ENCODE measurements at regions not wholly inside any gene's neighbourhood (a gene's known extent, or its start where the extent isn't known, plus 50 kb on each side); places are given as distances from the start of the nearest gene placed in this dataset.

GRCh38 chr3:30526031-30526430 is 80.4 kb upstream of the TGFBR2 start:
- H3K27ac ChIP-seq (ENCODE audit: insufficient read depth, low read length) = no peak overlapping the region
- H4K20me1 ChIP-seq (ENCODE audit: control insufficient read depth, extremely low read depth, insufficient read depth, low read length) = no peaks in the 10 kb centered on the region
- no peak overlapping the region for H3K4me3 ChIP-seq (replicated peaks in 1 of 4; ENCODE audit: control extremely low read depth in 1 of 4, insufficient read depth in 1 of 4, low read depth in 3 of 4, low read length in 4 of 4)
- H2AFZ ChIP-seq (ENCODE audit: low read length) = no peak overlapping the region
- H3K27me3 ChIP-seq (ENCODE audit: control insufficient read depth, insufficient read depth, low read length) = no peaks in the 10 kb centered on the region
- H3K36me3 ChIP-seq (ENCODE audit: control insufficient read depth, insufficient read depth, low read length) = no peaks in the 10 kb centered on the region
- H3K9me3 ChIP-seq (ENCODE audit: control insufficient read depth, insufficient read depth, low read depth, low read length) = no peaks in the 10 kb centered on the region
- no peaks in the 10 kb centered on the region for H3K4me1 ChIP-seq (ENCODE audit: control insufficient read depth, extremely low read depth, insufficient read depth, low read length)
- TF ChIP-seq, protein P1, sequence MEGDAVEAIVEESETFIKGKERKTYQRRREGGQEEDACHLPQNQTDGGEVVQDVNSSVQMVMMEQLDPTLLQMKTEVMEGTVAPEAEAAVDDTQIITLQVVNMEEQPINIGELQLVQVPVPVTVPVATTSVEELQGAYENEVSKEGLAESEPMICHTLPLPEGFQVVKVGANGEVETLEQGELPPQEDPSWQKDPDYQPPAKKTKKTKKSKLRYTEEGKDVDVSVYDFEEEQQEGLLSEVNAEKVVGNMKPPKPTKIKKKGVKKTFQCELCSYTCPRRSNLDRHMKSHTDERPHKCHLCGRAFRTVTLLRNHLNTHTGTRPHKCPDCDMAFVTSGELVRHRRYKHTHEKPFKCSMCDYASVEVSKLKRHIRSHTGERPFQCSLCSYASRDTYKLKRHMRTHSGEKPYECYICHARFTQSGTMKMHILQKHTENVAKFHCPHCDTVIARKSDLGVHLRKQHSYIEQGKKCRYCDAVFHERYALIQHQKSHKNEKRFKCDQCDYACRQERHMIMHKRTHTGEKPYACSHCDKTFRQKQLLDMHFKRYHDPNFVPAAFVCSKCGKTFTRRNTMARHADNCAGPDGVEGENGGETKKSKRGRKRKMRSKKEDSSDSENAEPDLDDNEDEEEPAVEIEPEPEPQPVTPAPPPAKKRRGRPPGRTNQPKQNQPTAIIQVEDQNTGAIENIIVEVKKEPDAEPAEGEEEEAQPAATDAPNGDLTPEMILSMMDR (conservative IDR thresholded peaks at IDR 0.05 in 1 of 2, IDR thresholded peaks at IDR 0.05 in 1 of 2; ENCODE audit: low read depth in 1 of 2, low read length in 2 of 2) = no peak
- TF ChIP-seq EZH2 (IDR thresholded peaks at IDR 0.05; ENCODE audit: low read length, missing control alignments) = no peak
- no peak overlapping the region for H3K9ac ChIP-seq (ENCODE audit: insufficient read depth, low read length)
- no peak overlapping the region for H3K4me2 ChIP-seq (ENCODE audit: extremely low read depth, insufficient read depth, low read length)
- DNase-seq (ENCODE audit: low read depth in 2 of 2) = no peak
- H3K79me2 ChIP-seq (ENCODE audit: control insufficient read depth, insufficient read depth, low read length) = no peaks in the 10 kb centered on the region

- Histone ChIP-seq H3K27me3 (ENCODE audit: control insufficient read depth, insufficient read depth, low read length) (no peaks in the 10 kb centered on the region), H3K36me3 (ENCODE audit: control insufficient read depth, insufficient read depth, low read length) (no peaks in the 10 kb centered on the region), H3K79me2 (ENCODE audit: control insufficient read depth, insufficient read depth, low read length) (no peaks in the 10 kb centered on the region), H4K20me1 (ENCODE audit: control insufficient read depth, extremely low read depth, insufficient read depth, low read length) (no peaks in the 10 kb centered on the region), H2AFZ (ENCODE audit: low read length) (no peak overlapping the region), H3K9me3 (ENCODE audit: control insufficient read depth, insufficient read depth, low read depth, low read length) (no peaks in the 10 kb centered on the region), H3K4me1 (ENCODE audit: control insufficient read depth, extremely low read depth, insufficient read depth, low read length) (no peaks in the 10 kb centered on the region), H3K4me3 (replicated peaks in 1 of 4; ENCODE audit: control extremely low read depth in 1 of 4, insufficient read depth in 1 of 4, low read depth in 3 of 4, low read length in 4 of 4) (no peak overlapping the region), H3K4me2 (ENCODE audit: extremely low read depth, insufficient read depth, low read length) (no peak overlapping the region), H3K9ac (ENCODE audit: insufficient read depth, low read length) (no peak overlapping the region), H3K27ac (ENCODE audit: insufficient read depth, low read length) (no peak overlapping the region)
- TF ChIP-seq EZH2 (IDR thresholded peaks at IDR 0.05; ENCODE audit: low read length, missing control alignments) = no peak
- TF ChIP-seq, protein P1 (conservative IDR thresholded peaks at IDR 0.05 in 1 of 2, IDR thresholded peaks at IDR 0.05 in 1 of 2; ENCODE audit: low read depth in 1 of 2, low read length in 2 of 2) = no peak
- no peak for DNase-seq (ENCODE audit: low read depth in 2 of 2)
These were observed 79.2 kb upstream of the TGFBR2 start for GRCh38 chr3:30527186-30527585.

DNA sequence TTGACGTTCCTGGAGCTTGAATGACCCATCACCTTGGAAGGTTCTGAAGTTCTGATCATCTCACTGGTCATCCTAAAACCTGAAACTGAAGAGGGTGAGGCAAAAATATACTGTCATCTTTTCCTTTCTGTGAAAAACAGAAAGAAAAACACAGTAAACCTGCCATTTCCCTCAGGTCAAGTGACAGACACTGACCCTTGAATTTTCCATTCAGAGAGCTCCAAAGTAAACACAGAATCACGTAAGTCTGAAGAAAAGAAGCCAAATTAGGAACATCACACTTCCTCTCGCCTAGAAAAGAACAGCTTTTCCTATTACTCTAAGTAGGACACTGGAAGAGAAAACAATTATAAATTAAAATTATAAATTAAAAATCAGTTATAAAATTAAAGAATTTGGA is 78.7 kb upstream of the TGFBR2 start:
- Histone ChIP-seq H3K4me1 (ENCODE audit: control insufficient read depth, extremely low read depth, insufficient read depth, low read length) (no peaks in the 10 kb centered on the region), H3K9me3 (ENCODE audit: control insufficient read depth, insufficient read depth, low read depth, low read length) (no peaks in the 10 kb centered on the region), H2AFZ (ENCODE audit: low read length) (no peak overlapping the region), H3K36me3 (ENCODE audit: control insufficient read depth, insufficient read depth, low read length) (no peaks in the 10 kb centered on the region), H3K79me2 (ENCODE audit: control insufficient read depth, insufficient read depth, low read length) (no peaks in the 10 kb centered on the region), H3K9ac (ENCODE audit: insufficient read depth, low read length) (no peak overlapping the region), H3K4me2 (ENCODE audit: extremely low read depth, insufficient read depth, low read length) (no peak overlapping the region), H3K27me3 (ENCODE audit: control insufficient read depth, insufficient read depth, low read length) (no peaks in the 10 kb centered on the region), H4K20me1 (ENCODE audit: control insufficient read depth, extremely low read depth, insufficient read depth, low read length) (no peaks in the 10 kb centered on the region), H3K4me3 (replicated peaks in 1 of 4; ENCODE audit: control extremely low read depth in 1 of 4, insufficient read depth in 1 of 4, low read depth in 3 of 4, low read length in 4 of 4) (no peak overlapping the region), H3K27ac (ENCODE audit: insufficient read depth, low read length) (no peak overlapping the region)
- TF ChIP-seq EZH2 (IDR thresholded peaks at IDR 0.05; ENCODE audit: low read length, missing control alignments) = no peak
- TF ChIP-seq, protein P1 (conservative IDR thresholded peaks at IDR 0.05 in 1 of 2, IDR thresholded peaks at IDR 0.05 in 1 of 2; ENCODE audit: low read depth in 1 of 2, low read length in 2 of 2) = no peak
- DNase-seq (ENCODE audit: low read depth in 2 of 2) = peak in 1 of 2 donors; percentile 11

Measured in fibroblast of lung (primary cell).